ENCODE measurements at regions not wholly inside any gene's neighbourhood (a gene's known extent, or its start where the extent isn't known, plus 50 kb on each side); places are given as distances from the start of the nearest gene placed in this dataset.

GRCh38 chr4:173661001-173661400 lies 131.0 kb upstream of the HAND2 start:
- Histone ChIP-seq H3K36me3 (ENCODE audit: insufficient read depth, low read length) (no peaks in the 10 kb centered on the region), H3K9ac (ENCODE audit: low read depth, low read length, poor library complexity, severe bottlenecking) (no peak overlapping the region)
- TF ChIP-seq CTCF (conservative IDR thresholded peaks at IDR 0.05; ENCODE audit: low read length) (no peak), EZH2phosphoT487 (IDR thresholded peaks at IDR 0.05; ENCODE audit: borderline replicate concordance) (no peak)

GRCh38 chr4:173656898-173657297 lies 126.9 kb upstream of the HAND2 start:
- no peak overlapping the region for H3K9ac ChIP-seq (ENCODE audit: low read depth, low read length, poor library complexity, severe bottlenecking)
- H3K4me2 ChIP-seq (ENCODE audit: low read depth, low read length, poor library complexity, severe bottlenecking), result no peak overlapping the region
- H3K79me2 ChIP-seq (ENCODE audit: insufficient read depth, low read length), result no peaks in the 10 kb centered on the region
- H4K20me1 ChIP-seq (ENCODE audit: insufficient read depth, low read length, poor library complexity, severe bottlenecking), result no peaks in the 10 kb centered on the region
- H2AFZ ChIP-seq (ENCODE audit: low read length), result no peak overlapping the region
- TF ChIP-seq EZH2phosphoT487 (IDR thresholded peaks at IDR 0.05; ENCODE audit: borderline replicate concordance) (no peak), CTCF (conservative IDR thresholded peaks at IDR 0.05; ENCODE audit: low read length) (no peak)
- H3K27me3 ChIP-seq (ENCODE audit: insufficient read depth, low read length, poor library complexity, severe bottlenecking), result no peaks in the 10 kb centered on the region
- no peaks in the 10 kb centered on the region for H3F3A ChIP-seq (ENCODE audit: low read depth)
- H3K4me1 ChIP-seq (ENCODE audit: insufficient read depth, low read length, poor library complexity, severe bottlenecking), result no peaks in the 10 kb centered on the region
- no peaks in the 10 kb centered on the region for H3K9me2 ChIP-seq (replicated peaks; ENCODE audit: low read depth, low read length)
- no peaks in the 10 kb centered on the region for H3K36me3 ChIP-seq (ENCODE audit: insufficient read depth, low read length)
- H3K4me3 ChIP-seq (ENCODE audit: low read length, poor library complexity, severe bottlenecking), result no peak overlapping the region
- H3K9me3 ChIP-seq (ENCODE audit: insufficient read depth, low read depth, low read length), result no peaks in the 10 kb centered on the region

More at GRCh38 chr4:173661001-173661400, 131.0 kb upstream of the HAND2 start:
- no peaks in the 10 kb centered on the region for H3F3A ChIP-seq (ENCODE audit: low read depth)
- no peaks in the 10 kb centered on the region for H3K27me3 ChIP-seq (ENCODE audit: insufficient read depth, low read length, poor library complexity, severe bottlenecking)
- no peak overlapping the region for H3K4me3 ChIP-seq (ENCODE audit: low read length, poor library complexity, severe bottlenecking)
- H3K79me2 ChIP-seq (ENCODE audit: insufficient read depth, low read length), result no peaks in the 10 kb centered on the region
- no peak overlapping the region for H2AFZ ChIP-seq (ENCODE audit: low read length)
- H3K4me1 ChIP-seq (ENCODE audit: insufficient read depth, low read length, poor library complexity, severe bottlenecking), result no peaks in the 10 kb centered on the region
- H3K9me3 ChIP-seq (ENCODE audit: insufficient read depth, low read depth, low read length), result no peaks in the 10 kb centered on the region
- H4K20me1 ChIP-seq (ENCODE audit: insufficient read depth, low read length, poor library complexity, severe bottlenecking), result no peaks in the 10 kb centered on the region
- no peaks in the 10 kb centered on the region for H3K9me2 ChIP-seq (replicated peaks; ENCODE audit: low read depth, low read length)
- H3K4me2 ChIP-seq (ENCODE audit: low read depth, low read length, poor library complexity, severe bottlenecking), result no peak overlapping the region

DNA sequence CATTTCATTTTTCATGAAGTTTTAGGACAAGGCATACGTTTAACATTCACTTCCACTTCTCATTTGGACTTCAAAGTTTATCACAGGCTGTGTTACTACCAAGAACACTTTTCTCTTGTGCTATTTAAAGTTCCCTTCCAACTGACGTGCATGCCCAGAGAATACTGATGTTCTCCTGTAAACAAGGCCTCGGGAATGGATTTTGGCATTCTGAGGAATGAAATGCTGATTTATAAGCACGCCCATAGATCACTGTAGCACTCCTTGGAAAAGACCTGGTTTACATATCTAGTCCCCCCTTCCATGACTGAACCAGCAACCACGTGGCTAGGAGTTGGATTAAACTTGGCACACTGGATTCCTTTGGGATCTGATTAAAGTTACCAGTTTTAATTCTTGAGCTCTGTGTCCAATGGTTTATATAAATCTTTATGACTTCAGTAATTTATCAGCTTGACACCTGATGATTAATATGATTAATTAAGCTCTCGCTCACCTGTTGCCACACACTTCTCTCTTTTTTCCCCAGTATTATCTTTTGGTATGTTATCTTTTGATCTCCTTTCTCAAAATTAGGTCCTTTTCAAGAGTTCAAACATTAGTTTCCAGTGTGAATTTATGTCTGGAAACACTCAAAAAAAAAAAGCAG lies 122.4 kb upstream of the HAND2 start:
- H3K9me2 ChIP-seq (replicated peaks; ENCODE audit: low read depth, low read length), result no peaks in the 10 kb centered on the region
- H3F3A ChIP-seq (ENCODE audit: low read depth), result no peaks in the 10 kb centered on the region

More for the DNA sequence above, 122.4 kb upstream of the HAND2 start:
- Histone ChIP-seq H3K4me1 (ENCODE audit: insufficient read depth, low read length, poor library complexity, severe bottlenecking) (no peaks in the 10 kb centered on the region), H4K20me1 (ENCODE audit: insufficient read depth, low read length, poor library complexity, severe bottlenecking) (no peaks in the 10 kb centered on the region), H3K9ac (ENCODE audit: low read depth, low read length, poor library complexity, severe bottlenecking) (no peak overlapping the region), H3K4me2 (ENCODE audit: low read depth, low read length, poor library complexity, severe bottlenecking) (no peak overlapping the region), H2AFZ (ENCODE audit: low read length) (no peak overlapping the region), H3K36me3 (ENCODE audit: insufficient read depth, low read length) (no peaks in the 10 kb centered on the region), H3K79me2 (ENCODE audit: insufficient read depth, low read length) (no peaks in the 10 kb centered on the region), H3K9me3 (ENCODE audit: insufficient read depth, low read depth, low read length) (no peaks in the 10 kb centered on the region), H3K27me3 (ENCODE audit: insufficient read depth, low read length, poor library complexity, severe bottlenecking) (no peaks in the 10 kb centered on the region), H3K4me3 (ENCODE audit: low read length, poor library complexity, severe bottlenecking) (no peak overlapping the region)
- TF ChIP-seq CTCF (conservative IDR thresholded peaks at IDR 0.05; ENCODE audit: low read length) (no peak), EZH2phosphoT487 (IDR thresholded peaks at IDR 0.05; ENCODE audit: borderline replicate concordance) (no peak)

Measured in Loucy (cell line).